ENCODE measurements at regions not wholly inside any gene's neighbourhood (a gene's known extent, or its start where the extent isn't known, plus 50 kb on each side); places are given as distances from the start of the nearest gene placed in this dataset.

DNA sequence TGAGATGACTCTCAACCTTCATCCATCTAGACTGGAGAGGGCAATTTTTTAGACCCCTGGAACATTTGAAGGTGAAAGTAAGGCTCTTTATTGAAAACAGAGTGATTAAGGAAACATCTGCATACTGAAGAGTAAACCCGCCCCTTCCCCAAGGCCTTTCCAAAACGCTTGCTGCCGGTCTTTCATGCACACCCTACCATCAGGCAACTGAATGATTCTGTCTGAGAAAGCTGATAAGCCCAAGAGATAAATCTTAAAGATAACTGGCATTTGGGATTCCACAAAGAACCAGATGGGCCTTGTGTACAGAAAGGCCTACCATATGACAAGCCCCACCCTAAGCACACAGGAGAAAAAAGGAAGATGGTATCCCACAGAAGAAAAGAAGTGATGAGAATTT is 54.4 kb upstream of the PIK3R1 start:
- DNase-seq = no peak

DNA sequence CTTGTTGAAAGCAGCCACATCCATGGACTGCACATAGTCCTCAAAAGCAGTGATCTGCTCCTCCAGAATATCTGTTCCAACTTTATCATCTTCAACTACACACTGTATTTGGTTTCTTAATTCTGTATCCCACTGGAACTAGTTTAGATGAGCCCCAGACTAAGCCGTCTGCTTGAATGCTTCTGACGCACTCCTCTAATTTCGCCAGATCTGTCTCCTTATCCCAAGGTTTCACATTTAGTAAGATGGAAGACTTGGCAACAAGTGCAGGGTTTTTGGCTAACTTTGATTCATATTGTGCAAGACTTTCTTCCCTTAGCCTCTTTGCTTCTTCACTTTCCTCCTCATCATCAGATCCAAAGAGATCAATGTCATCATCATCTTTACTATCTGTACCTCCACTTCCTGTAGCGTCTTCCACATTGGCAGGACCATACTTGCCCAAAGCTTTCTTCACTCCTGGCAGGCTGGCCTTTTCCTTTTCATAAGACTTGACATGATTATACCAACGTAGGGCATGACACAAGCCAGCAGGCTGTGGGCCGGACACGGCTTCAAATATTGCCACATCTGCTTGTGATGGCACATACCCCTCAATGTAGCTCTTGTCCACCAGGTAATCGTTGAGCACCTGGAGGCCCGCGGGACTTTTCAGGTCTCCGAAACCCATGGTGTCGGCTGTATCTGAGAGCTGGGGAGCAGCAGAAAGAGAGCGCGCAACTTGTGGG is 56.2 kb upstream of the PIK3R1 start:
- DNase-seq = no peak

DNA sequence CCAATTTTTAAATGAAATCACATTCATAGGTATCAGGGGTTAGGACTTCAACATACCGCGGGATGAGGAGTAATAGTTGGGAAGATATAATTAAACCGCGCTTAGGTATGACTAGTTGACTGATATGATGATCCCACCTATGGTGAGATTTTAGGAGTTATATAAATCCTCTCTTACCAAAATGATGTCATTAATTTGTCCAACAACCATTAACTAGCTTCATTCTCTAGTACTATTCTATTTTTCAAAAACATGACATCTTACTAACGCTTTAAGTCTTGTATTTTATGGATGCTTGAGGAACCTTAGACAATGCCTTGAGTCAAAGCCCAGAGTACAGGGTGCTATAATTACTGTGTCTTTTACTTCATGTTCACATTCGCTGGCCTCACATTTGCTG is 59.6 kb upstream of the PIK3R1 start:
- no peak for DNase-seq

DNA sequence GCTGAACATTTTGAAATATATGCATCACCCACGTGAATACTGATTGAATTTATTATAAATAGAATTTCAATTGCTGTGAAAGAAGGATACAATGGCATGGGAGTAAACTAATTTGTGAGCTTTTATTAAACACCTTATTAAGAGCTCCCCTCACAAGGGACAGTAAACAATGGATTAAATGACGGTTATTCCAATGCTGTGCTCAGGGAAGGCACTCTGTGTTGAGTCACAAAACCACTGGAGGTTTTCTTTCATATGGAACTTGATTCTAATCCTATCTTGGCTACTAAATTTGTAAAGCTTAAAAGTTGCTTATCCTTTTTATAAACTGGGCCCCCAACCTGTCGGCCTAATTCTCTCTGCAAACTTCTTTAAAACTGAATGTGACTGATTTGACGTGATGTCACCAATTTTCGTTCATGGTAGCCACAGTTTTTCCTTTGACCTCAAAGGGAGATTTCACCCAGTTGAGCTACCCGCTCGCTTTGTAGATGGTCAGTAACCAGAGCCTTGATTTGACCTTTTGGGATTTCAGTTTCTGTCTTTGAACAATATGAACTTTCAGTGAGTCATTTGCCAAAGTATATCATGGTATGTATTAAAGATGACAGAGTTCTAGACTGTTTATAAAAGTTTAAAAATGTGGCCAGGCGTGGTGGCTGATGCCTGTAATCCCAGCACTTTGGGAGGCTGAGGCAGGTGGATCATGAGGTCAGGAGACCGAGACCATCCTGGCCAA is 61.3 kb upstream of the PIK3R1 start:
- DNase-seq = no peak

DNA sequence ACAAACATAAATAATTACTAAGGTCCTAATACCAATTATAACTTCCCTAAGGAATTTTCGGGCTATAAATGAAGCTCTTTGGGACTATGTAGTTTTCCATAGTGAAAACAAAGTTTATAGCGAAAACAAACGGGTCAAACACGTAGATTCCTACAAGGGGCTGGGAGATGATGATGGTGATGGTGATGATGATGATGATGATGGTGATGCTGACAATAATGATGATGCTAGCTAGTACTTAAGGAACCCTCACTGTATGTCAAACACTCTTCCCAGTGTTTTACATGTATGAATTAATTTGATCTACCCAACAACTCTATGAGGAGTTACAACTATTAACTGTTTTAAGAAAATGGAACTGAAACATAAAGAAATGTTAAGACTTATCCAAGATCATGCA is 63.7 kb upstream of the PIK3R1 start:
- DNase-seq = no peak

DNA sequence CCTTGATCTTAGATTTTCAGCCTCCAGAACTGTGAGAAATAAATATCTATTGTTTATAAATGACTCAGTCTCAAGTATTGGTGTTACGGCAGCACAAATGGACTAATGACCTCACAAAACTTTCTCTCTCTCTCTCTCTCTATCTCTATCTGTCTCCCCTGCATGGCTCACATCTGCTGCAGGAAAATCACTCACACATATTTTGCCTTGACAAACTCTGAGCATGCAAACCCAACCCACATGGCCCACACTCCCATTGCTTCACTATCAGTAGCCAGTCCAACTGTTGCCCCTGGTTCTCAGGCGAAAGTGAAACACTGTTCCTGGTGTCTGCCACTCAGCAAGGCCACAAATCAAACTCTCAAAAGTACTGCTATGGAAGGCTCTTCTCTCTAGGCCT is 66.4 kb upstream of the PIK3R1 start:
- DNase-seq = no peak

DNA sequence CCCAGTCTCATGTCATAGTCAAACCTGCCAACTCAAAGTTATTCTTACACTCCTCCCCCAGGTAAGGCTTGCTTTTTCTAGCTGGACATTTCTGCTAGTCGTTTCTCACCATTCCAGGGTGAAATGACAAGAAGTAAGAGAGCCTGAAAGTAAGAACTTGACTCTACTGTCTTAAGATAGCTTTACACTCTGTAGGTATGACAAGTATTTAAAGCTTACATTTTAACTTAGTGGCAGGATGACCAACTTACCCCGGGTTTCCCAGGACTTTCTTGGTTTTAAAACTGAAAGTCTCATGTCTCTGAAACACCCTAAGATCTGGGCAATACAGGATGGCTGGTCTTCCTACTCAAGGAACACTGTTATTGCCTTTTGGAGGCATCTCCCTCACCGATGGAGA is 67.5 kb upstream of the PIK3R1 start:
- no peak for DNase-seq

DNA sequence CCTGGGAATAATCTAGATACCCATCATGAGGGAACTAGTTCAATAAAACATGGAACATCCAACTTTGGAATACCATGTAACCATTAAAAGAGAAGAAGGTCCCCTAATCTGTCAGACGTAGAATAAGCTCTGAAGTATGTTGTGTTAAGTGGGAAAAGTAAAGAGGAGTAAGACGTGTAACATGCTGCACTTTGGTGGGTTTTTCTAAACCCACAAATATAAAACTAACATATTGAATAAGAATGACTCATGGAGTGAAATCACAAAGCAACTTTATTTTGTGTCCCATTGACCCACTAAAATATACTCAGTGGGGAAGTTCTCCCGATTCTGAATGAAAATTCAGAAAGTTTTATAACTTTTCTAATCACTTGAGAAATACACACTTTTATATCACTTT is 67.9 kb upstream of the PIK3R1 start:
- DNase-seq = no peak

DNA sequence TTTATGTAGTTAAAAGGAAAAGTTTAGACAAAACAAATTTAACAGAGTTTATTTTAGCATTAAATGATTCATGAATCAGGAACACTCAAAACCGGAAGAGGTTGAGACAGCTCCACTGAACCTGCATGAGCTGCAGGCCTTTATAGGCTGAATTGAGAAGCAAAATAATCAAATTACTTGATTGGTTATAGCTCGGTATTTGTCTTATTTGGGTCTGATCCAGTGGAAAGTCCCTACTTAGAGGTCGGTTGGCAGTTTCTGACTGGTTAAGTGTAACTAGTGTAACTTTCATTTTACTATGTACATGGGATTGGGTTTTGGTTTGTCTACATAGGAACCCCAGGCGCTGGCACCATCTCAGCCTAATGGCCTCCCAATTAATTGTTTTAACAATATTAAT is 74.1 kb upstream of the PIK3R1 start:
- DNase-seq = no peak

DNA sequence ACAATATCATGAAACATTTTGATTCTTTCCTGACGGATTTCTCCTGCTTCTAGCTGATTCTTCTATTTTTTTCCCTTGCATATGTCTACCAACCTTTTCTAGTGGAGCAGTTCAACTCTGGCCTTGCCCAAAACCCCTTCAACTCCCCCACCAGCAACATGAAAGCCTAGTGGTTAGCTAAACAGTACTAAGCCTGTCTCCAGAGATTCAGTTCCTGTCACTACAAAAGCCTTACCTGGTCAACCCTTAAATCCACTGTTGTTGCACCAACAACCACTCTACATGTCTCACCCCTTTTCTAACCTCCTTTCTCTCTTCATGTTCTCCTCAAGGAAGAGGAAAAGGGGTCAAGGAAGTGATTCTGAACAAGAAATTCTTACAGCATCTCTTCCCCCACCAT is 74.8 kb upstream of the PIK3R1 start:
- DNase-seq = no peak

DNA sequence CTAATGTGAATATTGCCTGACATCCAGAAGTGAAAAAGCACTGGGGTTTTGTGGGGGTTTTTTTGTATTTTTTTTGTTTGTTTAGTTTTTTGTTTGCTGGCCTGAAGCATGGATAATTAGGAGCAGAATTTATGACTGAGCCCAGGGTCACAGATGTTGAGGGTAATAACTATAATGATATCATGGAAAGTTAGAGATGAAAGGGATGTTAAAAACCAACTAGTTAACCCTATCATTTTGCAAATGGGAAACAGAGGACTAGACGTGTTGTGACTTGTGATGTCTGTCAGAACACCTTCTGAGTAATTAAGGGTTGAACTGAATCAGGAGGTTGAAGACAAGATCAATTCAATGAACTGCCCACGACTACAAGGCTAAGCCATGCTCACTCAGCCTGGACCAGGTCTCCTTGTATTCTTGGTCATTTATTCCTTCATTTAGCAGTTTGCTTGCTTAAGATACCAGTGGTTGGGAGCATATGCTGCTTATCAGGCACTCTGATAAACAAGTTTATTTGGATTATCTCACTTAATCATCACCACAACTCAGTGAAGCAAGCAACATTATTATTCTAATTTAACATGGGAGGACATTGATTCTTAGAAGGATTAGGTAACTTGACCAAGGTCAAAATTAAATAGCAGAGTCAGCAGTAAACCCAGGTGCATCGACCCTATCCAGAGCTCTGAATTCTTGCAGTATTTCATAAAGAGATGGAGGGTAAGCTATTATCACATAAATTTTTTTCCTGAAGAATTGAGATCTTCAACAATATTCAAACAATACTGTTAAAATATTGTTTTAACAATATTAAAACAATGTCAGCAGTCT is 75.7 kb upstream of the PIK3R1 start:
- DNase-seq = no peak

DNA sequence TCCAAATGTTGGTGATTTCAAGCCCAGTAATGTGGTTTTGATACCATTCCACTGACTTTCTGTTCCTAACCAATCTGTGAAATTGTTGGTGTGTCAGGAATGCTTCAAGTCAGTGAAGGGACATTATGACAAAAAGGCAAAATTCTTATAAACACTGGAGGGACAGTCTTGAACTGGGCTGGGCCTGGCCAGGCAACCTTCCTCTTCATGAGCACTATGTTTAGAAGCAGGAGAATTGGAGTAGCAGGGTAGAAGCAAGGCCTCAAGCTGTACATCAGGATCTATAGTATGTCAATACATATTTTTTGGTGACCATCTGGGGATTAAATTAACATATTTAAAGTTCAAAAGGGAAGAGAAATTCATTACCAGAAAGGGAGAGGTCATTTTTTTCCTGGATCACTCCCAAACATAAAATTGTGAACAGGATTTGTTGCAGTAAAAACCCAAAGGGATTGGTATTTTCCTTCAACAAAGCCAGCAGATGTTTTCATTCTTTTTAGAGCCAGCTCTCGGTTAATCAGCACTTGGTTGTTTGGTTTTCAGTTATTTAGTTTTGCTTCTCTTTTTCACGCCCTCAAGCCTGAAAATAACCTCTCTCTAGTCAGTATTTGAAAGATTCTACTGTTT is 77.9 kb upstream of the PIK3R1 start:
- no peak for DNase-seq

DNA sequence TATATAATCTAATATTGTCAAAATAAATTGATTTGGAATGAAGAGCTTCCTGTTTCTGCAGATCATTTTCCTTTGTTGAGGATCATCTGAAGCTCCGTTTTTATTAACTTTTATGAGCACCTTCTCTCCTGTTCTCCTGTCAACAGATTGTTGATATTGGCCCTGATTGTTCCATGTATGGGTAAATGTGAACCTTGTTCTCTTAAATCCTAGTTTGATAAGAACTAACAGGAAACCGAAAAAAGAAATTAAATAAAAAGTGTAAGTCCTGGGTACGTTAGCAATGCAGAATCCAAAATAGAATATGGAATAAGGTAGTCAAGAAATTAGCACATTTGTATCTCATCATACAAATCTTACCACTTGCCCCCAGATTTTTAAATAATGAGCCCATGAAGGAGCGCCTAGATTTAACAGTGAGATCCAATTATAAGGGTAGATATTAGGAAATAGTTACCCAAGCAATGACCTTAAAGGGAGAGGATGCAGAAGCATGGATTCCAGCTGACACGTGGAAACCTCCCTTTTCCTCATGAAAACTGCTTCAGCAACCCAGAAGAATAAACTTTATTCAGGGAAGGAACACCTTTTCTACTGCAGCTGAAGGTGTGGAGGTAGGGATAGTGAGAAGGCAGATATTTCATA is 80.8 kb upstream of the PIK3R1 start:
- DNase-seq = no peak

DNA sequence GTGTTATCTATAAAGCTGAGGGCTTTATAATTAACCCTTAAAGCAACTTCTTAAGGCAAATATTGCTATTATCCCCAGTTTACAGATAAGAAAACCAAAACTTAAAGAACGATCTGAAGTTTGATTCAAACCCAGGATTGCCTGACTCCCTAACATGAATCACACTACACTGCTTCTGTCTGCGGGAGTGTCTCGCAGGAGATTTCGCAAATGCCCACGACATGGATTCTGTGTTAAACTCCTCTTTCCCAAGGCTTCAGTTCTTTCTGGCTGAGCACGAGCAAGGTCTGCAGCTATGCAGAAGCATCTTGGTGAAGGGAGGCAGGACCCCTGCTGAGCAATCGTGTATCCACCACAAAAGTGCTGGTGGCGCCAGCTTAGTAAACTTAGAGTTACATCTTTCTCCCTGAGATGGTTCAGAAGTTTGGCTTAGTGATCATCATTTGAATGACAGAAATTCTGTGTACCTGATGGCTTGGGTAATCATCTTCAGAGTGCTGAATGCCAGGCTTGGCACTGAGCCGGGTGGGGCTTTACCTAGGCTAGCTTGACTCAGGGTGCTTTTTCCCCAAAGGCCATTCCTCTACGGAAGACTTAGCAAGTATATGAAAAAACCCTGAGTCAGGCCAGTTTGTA is 81.4 kb upstream of the PIK3R1 start:
- DNase-seq = no peak

DNA sequence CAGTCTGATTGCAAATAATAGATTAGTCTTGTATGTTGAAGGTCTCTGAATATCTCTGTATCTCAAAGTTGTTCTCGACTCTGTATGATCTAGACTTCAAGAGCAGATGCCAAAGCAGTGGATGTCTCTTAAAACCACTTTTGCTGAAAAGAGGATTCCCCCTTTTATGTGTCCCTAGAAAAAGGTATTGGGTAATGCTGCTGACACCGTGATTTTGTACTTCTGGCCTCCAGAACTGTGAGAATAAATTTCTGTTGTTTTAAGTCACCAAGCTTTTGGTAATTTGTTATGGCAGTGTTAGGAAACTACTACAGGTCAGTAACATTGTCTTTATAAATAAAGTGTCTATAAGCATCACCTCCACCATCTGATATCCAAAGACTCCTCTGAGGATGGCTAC is 85.3 kb upstream of the PIK3R1 start:
- no peak for DNase-seq

DNA sequence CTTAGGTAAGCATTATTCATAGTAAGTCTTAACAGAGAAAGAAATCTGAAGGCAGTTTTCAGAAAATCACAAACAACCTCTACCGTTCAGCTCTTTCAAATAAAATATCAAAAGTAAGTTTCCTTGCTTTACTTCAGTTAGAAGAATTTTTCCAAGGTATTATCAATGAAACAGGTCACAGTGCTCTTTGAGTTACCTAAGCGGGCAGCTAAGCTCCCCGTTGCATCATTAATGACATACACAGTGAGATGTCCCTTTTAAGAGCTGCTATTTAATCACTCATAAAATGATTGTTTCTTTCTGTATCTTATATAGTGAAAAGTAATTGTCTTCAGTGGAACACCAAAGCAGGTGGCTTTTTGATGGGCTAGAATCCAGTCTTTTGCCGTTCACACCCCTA is 86.2 kb upstream of the PIK3R1 start:
- no peak for DNase-seq

DNA sequence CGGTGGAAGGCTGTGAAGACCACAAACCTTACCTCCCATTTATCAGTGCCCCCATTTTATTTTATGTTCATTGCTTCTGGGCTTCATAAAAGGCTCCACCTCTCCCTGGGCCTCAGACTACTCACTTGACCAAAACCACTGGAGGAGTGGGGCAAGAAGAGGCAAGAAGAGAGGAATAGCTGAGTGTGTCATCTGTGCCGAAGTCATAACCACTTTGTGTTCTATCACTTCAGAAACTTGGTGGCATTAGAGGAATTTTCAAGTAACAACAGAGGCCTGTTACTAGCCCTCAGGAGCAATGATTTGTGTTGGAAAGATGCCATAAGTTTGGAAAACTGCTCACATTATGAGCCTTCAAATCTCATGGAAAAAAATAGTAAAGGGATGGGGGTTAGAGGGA is 88.7 kb upstream of the PIK3R1 start:
- no peak for DNase-seq

DNA sequence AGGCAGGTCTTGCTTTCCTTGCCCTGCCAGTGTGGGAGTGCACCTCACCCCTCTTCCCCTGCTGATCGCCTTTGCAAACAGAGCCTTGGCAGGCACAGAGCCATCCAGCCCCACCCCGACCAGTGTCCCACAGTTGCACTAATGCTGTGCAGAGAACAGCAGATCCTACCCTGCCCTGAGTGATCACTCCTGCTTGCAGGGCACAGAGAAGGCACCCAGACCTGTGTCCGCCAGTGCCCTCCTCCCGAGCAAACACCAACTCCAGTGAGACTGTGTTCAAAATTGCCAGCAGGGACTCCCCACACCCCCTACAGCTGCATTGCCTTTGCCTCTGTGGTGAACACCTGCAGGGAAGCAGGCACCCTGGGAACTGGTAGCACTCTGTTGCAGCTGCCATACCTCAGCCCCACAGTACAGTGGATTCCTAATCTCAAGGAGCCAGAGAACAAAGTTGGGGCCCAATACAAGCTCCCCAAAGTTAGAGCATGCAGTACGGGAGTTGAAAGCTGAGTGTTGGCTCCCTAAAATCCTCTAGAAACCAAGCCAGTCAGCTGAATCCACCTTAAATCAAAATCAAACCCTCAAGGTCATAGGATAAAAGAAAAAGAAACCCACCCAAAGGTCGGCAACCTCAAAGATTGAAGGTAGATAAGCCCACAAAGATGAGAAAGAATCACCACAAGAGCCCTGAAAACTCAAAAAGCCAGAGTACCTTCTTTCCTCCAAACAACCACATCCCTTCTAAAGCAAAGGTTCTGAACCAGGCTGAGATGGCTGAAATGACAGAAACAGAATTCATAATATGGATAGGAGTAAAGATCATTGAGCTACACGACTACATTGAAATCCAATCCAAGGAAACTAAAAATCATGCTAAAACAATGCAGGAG is 92.9 kb upstream of the PIK3R1 start:
- no peak for DNase-seq

DNA sequence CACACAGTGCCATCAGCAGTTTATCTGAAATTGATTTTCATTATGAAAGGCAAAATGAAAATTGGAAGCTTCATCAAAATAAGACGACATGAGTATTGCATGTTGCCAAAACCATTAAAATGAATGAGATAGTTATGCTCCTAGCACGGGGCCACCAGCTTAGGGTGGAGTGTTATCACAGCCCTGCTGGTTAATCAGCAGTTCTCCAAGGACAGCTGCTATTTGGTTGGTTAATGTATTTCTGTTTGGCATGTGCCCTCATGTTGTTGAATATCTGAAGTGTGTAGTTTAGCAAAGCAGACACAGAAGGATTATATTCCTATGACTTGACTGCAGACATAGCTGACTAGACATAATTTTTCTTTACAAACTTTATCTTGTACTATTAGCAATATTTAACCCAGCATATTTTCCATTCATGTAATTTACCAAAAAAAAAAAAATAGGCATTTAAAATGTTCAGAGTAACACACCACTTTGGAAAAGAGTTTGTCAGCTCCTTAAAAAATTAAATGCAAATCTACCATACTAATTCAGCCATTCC is 98.6 kb upstream of the PIK3R1 start:
- no peak for DNase-seq

DNA sequence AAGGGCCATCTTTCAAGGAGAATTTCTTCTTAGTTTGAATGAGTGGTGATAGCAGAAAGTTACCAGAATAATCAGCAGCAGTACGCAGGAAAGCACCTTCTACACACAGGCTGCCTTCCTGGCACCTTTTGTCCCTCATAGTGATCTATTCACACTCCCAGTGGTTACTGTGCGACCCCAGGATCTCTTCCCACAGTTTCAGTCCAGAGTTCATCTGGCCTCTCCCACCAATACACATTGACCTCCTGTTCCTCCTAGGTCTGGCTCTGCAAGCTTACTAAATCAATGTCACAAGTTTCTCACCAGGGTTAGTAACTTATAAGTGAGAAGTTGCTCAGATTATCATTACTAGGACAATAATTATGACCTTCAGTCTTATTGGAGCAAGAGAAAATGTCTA is 99.1 kb upstream of the PIK3R1 start:
- DNase-seq = no peak

DNA sequence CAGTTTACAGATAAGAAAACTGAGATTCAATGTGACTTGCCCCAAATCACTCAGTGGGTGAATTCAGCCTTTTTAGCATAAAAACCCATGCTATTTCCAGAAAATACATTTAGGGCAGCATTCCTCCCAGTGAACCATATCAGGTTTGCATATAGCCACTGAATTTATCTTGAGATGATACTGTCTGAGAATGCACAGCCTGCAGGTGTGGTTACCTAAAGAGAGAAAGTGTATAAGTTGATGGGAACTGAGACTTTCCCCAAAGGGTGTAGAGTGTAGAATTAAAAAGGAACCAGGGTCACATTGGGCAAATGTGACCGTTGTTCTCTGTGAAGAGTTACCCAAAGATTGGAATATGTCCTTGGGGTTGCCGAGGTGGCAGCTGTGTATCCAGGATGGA is 100.0 kb upstream of the PIK3R1 start:
- DNase-seq = no peak

Data from CD4-positive, alpha-beta T cell treated with Interleukin-17A for 4 hours (primary cell).